GM18499 (cell line): ENCODE measurements at regions not wholly inside any gene's neighbourhood (a gene's known extent, or its start where the extent isn't known, plus 50 kb on each side); places are given as distances from the start of the nearest gene placed in this dataset.
"Not testable (repeated sequence)": the region's sequence is repeated elsewhere in the genome, so short reads cannot be mapped to it uniquely, and the experiment has no call there.

Experiments used
- ATAC-seq: cut with Tn5 transposase; IDR thresholded peaks from one replicate; pipeline ENCODE4 v1.9.1; 2021; ENCODE audit warnings: moderate number of reproducible peaks; ENCODE audit not compliant: insufficient read depth, unreplicated experiment

DNA sequence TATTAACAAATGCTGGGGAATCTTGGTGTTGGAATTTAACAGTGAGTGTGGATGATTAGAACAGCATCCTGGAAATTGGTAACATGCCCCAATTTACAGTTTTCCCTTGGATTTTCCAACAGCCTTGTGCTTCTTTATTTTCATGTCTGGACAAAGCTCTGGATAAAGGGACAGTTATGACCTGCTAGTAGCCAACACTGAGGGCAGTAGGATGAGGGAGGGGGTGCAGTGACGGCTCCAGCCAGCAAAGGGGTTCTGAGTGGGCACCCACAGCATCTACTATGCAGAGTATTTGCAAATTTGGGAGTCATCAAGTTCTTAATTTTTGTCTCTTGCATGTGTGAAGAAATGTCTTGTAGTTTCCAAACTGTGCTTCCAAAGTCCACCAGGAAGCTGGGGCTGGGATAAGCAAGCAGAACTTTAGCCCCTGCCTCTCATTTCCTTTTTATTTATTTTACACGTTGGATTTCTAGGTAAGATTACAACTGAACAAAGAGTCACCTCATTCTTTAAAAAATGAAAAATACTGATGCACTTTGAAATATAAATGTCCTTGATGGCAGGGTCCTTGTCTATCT, 63.0 kb upstream of the SELENOP start:
- ATAC-seq, result no peak

DNA sequence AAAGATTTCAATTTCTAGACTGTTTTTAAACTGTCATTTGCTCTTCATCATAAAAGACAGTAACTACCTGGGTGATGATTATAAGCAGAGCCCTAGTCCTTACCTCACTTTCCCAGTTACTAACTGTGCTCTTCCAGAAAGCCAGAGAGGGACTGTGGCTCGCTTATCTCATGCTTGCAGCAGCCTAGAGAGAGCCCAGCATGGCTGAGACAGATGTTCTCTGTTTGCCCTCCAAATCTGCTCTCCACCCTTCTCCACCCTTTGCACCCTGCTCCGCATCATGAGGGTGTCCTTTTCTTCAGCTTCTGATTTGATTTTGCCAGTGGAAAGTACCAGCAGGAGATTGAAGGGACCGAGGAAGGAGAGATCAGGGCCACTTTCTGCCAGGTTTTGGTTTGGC, 61.2 kb upstream of the SELENOP start:
- no peak for ATAC-seq

DNA sequence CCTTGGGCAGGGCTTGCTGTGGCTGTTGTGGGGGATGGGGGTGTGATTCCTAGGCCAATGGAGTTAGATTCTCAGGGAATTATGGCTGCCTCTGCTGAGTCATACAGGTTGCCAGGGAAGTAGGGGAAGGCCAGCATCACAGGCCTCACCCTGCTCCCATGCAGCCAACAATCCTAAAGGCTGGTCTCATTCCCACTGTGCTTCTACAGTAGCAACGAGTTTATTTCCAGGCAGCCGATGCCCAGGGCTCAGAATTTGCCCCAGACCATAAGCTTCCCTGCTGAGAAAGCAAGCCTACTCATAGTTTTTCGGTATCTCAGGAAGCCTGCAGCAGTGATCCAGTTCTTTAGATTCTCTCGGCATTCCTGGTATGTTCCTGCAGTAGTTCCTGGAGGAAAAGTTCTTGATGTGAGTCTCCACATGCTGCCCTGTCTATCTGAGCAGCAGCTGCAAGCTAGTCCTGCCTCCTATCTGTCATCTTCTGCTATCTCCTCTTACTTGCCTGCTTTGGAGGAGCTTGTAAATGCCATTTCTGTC, 59.3 kb upstream of the SELENOP start:
- ATAC-seq, result no peak

DNA sequence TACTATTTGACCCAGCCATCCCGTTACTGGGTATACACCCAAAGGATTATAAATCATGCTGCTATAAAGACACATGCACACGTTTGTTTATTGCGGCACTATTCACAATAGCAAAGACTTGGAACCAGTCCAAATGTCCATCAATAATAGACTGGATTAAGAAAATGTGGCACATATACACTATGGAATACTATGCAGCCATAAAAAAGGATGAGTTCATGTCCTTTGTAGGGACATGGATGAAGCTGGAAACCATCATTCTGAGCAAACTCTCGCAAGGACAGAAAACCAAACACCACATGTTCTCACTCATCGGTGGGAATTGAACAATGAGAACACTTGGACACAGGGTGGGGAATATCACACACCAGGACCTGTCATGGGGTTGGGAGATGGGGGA, 56.7 kb upstream of the SELENOP start:
- not testable (repeated sequence) for ATAC-seq

DNA sequence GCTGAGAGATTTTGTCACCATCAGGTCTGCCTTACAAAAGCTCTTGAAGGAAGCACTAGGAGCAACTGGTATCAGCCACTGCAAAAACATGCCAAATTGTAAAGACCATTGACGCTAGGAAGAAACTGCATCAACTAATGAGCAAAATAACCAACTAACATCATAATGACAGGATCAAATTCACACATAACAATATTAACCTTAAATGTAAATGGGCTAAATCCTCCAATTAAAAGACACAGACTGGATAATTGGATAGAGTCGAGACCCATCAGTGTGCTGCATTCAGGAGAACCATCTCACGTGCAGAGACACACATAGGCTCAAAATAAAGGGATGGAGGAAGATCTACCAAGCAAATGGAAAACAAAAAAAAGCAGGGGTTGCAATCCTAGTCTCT, 53.1 kb upstream of the SELENOP start:
- ATAC-seq, result not testable (repeated sequence)
